PC-3 (cell line): ENCODE measurements at regions not wholly inside any gene's neighbourhood (a gene's known extent, or its start where the extent isn't known, plus 50 kb on each side); places are given as distances from the start of the nearest gene placed in this dataset.

ENCODE experiments used
- ATAC-seq: fragments of 200-7000 bp; cut with Tn5 transposase; 2 replicates; pipeline ENCODE4 v1.9.1; 2020; ENCODE audit warnings: mild to moderate bottlenecking, moderate library complexity
- BruUV-seq: library from RNA; stranded (reverse); fragments of 400-500 nt; replicated peaks from 2 replicates; lab custom pipeline; 2021; lab: Mats Ljungman, UMichigan
- CTCF ChIA-PET: fragments of 300-600 bp; sonication (Branson Sonifier 250); formaldehyde crosslinking; loops from one replicate; lab custom pipeline; 2022; ENCODE audit warnings: antibody characterized with exemption; lab: Charles Lee
- POLR2A ChIA-PET: fragments of 300-600 bp; sonication (Branson Sonifier 250); formaldehyde crosslinking; loops from one replicate; lab custom pipeline; 2022; ENCODE audit warnings: antibody characterized with exemption; ENCODE audit not compliant: unreplicated experiment; lab: Charles Lee
- DNase-seq: peaks from one replicate; pipeline ENCODE4 v3.0.0-alpha.2; 2015
- H2AFZ ChIP-seq: fragments of 300-600 bp; sonication (generic); 2 replicates; pipeline ENCODE4 v1.6.0; 2016; ENCODE audit warnings: antibody characterized with exemption, low read length
- H3F3A ChIP-seq: fragments of 300-600 bp; sonication (generic); one replicate; pipeline ENCODE4 v1.6.0; 2017; ENCODE audit warnings: antibody characterized with exemption, low read length, control low read depth, mild to moderate bottlenecking; ENCODE audit not compliant: unreplicated experiment
- H3K27ac ChIP-seq: fragments of 300-600 bp; sonication (generic); 2 replicates; pipeline ENCODE4 v1.5.1; 2016; ENCODE audit warnings: mild to moderate bottlenecking, low read length
- H3K27me3 ChIP-seq: fragments of 300-600 bp; sonication (generic); 2 replicates; pipeline ENCODE4 v1.6.1; 2016; ENCODE audit warnings: low read length, mixed read lengths
- H3K36me3 ChIP-seq: fragments of 300-600 bp; sonication (generic); 2 replicates; pipeline ENCODE4 v1.6.1; 2016; ENCODE audit warnings: low read depth, mixed run types, low read length, mixed read lengths
- H3K4me1 ChIP-seq: fragments of 300-600 bp; sonication (generic); 2 replicates; pipeline ENCODE4 v1.5.1; 2016; ENCODE audit warnings: low read length; ENCODE audit not compliant: insufficient read depth
- H3K4me2 ChIP-seq: fragments of 300-600 bp; sonication (generic); 2 replicates; pipeline ENCODE4 v1.6.0; 2016; ENCODE audit warnings: low read length
- H3K4me3 ChIP-seq: fragments of 300-600 bp; sonication (generic); 2 replicates; pipeline ENCODE4 v1.5.1; 2016; ENCODE audit warnings: mild to moderate bottlenecking, low read length, mixed read lengths
- H3K79me2 ChIP-seq: fragments of 300-600 bp; sonication (generic); 2 replicates; pipeline ENCODE4 v1.6.1; 2017; ENCODE audit warnings: low read length, mixed read lengths
- H3K9ac ChIP-seq: fragments of 300-600 bp; sonication (generic); 2 replicates; pipeline ENCODE4 v1.6.0; 2016; ENCODE audit warnings: mild to moderate bottlenecking, low read length
- H3K9me2 ChIP-seq: fragments of 300-600 bp; sonication (generic); replicated peaks from 2 replicates; pipeline ENCODE4 v1.6.1; 2016; ENCODE audit warnings: mixed run types, low read length, mixed read lengths
- H3K9me3 ChIP-seq: fragments of 300-600 bp; sonication (generic); 2 replicates; pipeline ENCODE4 v1.6.1; 2016; ENCODE audit warnings: low read length, mixed read lengths
- H4K20me1 ChIP-seq: fragments of 300-600 bp; sonication (generic); 2 replicates; pipeline ENCODE4 v1.6.1; 2016; ENCODE audit warnings: low read length, mixed read lengths
- CTCF ChIP-seq: fragments of 300-600 bp; sonication (generic); conservative IDR thresholded peaks from 2 replicates; pipeline ENCODE4 v1.5.1; 2017; ENCODE audit warnings: antibody characterized with exemption, low read depth, mild to moderate bottlenecking, low read length
- EZH2 ChIP-seq: fragments of 300-600 bp; sonication (generic); IDR thresholded peaks from one replicate; pipeline ENCODE4 v1.6.1; 2017; ENCODE audit warnings: antibody characterized with exemption, mild to moderate bottlenecking, low read length; ENCODE audit not compliant: unreplicated experiment
- EZH2phosphoT487 ChIP-seq: fragments of 300-600 bp; sonication (generic); IDR thresholded peaks from 2 replicates; pipeline ENCODE4 v1.6.1; 2018; ENCODE audit warnings: mild to moderate bottlenecking, antibody characterized with exemption, low read length, borderline replicate concordance
- intact Hi-C: fragments of 100-400 bp; cut with micrococcal nuclease; formaldehyde crosslinking; loops from 2 replicates; pipeline ENCODE4 v1.9.0; 2023

- Histone ChIP-seq H3K36me3 (no peaks in the 10 kb centered on the region), H3K27me3 (no peaks in the 10 kb centered on the region), H2AFZ (no peak overlapping the region), H3K4me2 (no peak overlapping the region), H3K4me1 (peaks cover 12% of the 10 kb centered on the region), H3K27ac (no peak overlapping the region), H4K20me1 (no peaks in the 10 kb centered on the region), H3K79me2 (no peaks in the 10 kb centered on the region), H3K9me3 (no peaks in the 10 kb centered on the region), H3K9me2 (no peaks in the 10 kb centered on the region), H3F3A (no peaks in the 10 kb centered on the region), H3K9ac (no peak overlapping the region), H3K4me3 (no peak overlapping the region)
- DNase-seq (no peak), ATAC-seq (no peak)
- POLR2A ChIA-PET: no interaction called here
- intact Hi-C loops: no loop called here
- BruUV-seq: no TSS peak
- CTCF ChIA-PET: no interaction called here
- TF ChIP-seq CTCF: no peak
- no peak for TF ChIP-seq EZH2phosphoT487
- no peak for TF ChIP-seq EZH2
Measured at GRCh38 chr20:11785885-11786507, 131.7 kb upstream of the BTBD3 start.

GRCh38 chr20:11790046-11790445 is 127.6 kb upstream of the BTBD3 start:
- no peak overlapping the region for H3K4me3 ChIP-seq
- POLR2A ChIA-PET: no interaction called here
- ATAC-seq (no peak), DNase-seq (peak; percentile 22)
- H3K4me2 ChIP-seq: no peak overlapping the region
- H3K27me3 ChIP-seq: no peaks in the 10 kb centered on the region
- peaks cover 35% of the 10 kb centered on the region for H3K4me1 ChIP-seq
- no peaks in the 10 kb centered on the region for H3K36me3 ChIP-seq
- no peak overlapping the region for H2AFZ ChIP-seq
- H3K79me2 ChIP-seq: no peaks in the 10 kb centered on the region
- no peaks in the 10 kb centered on the region for H3K9me2 ChIP-seq
- intact Hi-C loops: no loop called here
- TF ChIP-seq EZH2: no peak
- no peak for TF ChIP-seq CTCF
- no peak for TF ChIP-seq EZH2phosphoT487
- no TSS peak for BruUV-seq
- peak overlapping the region; percentile 62 for H3K27ac ChIP-seq
- H4K20me1 ChIP-seq: no peaks in the 10 kb centered on the region
- CTCF ChIA-PET: interaction anchor here (0.5 kb wide), 1 partner anchor 254 kb away, joined by 8 read pairs; no protein-coding TSS in a partner anchor
- H3K9me3 ChIP-seq: no peaks in the 10 kb centered on the region
- no peaks in the 10 kb centered on the region for H3F3A ChIP-seq
- peak overlapping the region; percentile 4; the same call in 1 of the 2 replicates for H3K9ac ChIP-seq

GRCh38 chr20:11791316-11791715 is 126.4 kb upstream of the BTBD3 start:
- Histone ChIP-seq H3K9ac (peak overlapping the region; percentile 89), H3F3A (no peaks in the 10 kb centered on the region), H3K27me3 (no peaks in the 10 kb centered on the region), H3K79me2 (no peaks in the 10 kb centered on the region), H3K36me3 (no peaks in the 10 kb centered on the region), H3K4me1 (peaks cover 35% of the 10 kb centered on the region), H3K4me2 (peak overlapping the region; percentile 49), H3K9me3 (no peaks in the 10 kb centered on the region), H2AFZ (peak overlapping the region; percentile 23; the same call in 1 of the 2 replicates), H4K20me1 (no peaks in the 10 kb centered on the region), H3K9me2 (no peaks in the 10 kb centered on the region), H3K4me3 (peak overlapping the region; percentile 19; the same call in 1 of the 2 replicates), H3K27ac (peak overlapping the region; percentile 96)
- no peak for DNase-seq
- CTCF ChIA-PET: no interaction called here
- POLR2A ChIA-PET: no interaction called here
- TF ChIP-seq EZH2 (no peak), CTCF (no peak), EZH2phosphoT487 (no peak)
- peak; percentile 12; the same call in 1 of the 2 replicates for ATAC-seq
- intact Hi-C loops: no loop called here
- BruUV-seq: TSS peak; percentile 91
